ENCODE measurements at regions not wholly inside any gene's neighbourhood (a gene's known extent, or its start where the extent isn't known, plus 50 kb on each side); places are given as distances from the start of the nearest gene placed in this dataset.

GRCh38 chr6:126773112-126773805 lies 345.2 kb upstream of the RSPO3 start:
- Histone ChIP-seq H3K27me3 (ENCODE audit: control insufficient read depth, insufficient read depth, low read length) (no peaks in the 10 kb centered on the region), H3K4me1 (ENCODE audit: control insufficient read depth, extremely low read depth, insufficient read depth, low read length) (no peaks in the 10 kb centered on the region), H4K20me1 (ENCODE audit: control insufficient read depth, extremely low read depth, insufficient read depth, low read length) (no peaks in the 10 kb centered on the region), H2AFZ (ENCODE audit: low read length) (no peak overlapping the region), H3K9ac (ENCODE audit: insufficient read depth, low read length) (no peak overlapping the region), H3K79me2 (ENCODE audit: control insufficient read depth, insufficient read depth, low read length) (no peaks in the 10 kb centered on the region), H3K36me3 (ENCODE audit: control insufficient read depth, insufficient read depth, low read length) (no peaks in the 10 kb centered on the region), H3K9me3 (ENCODE audit: control insufficient read depth, insufficient read depth, low read depth, low read length) (no peaks in the 10 kb centered on the region), H3K4me3 (replicated peaks in 1 of 4; ENCODE audit: control extremely low read depth in 1 of 4, insufficient read depth in 1 of 4, low read depth in 3 of 4, low read length in 4 of 4) (no peak overlapping the region), H3K27ac (ENCODE audit: insufficient read depth, low read length) (no peak overlapping the region), H3K4me2 (ENCODE audit: extremely low read depth, insufficient read depth, low read length) (no peak overlapping the region)
- TF ChIP-seq EZH2 (IDR thresholded peaks at IDR 0.05; ENCODE audit: low read length, missing control alignments), result no peak
- TF ChIP-seq CTCF (conservative IDR thresholded peaks at IDR 0.05 in 1 of 2, IDR thresholded peaks at IDR 0.05 in 1 of 2; ENCODE audit: low read depth in 1 of 2, low read length in 2 of 2), result no peak
- DNase-seq (ENCODE audit: low read depth in 2 of 2), result peak; percentile 4 to 67

GRCh38 chr6:126779331-126779730 lies 339.1 kb upstream of the RSPO3 start:
- no peak overlapping the region for H3K4me2 ChIP-seq (ENCODE audit: extremely low read depth, insufficient read depth, low read length)
- no peaks in the 10 kb centered on the region for H3K79me2 ChIP-seq (ENCODE audit: control insufficient read depth, insufficient read depth, low read length)
- no peak for DNase-seq (ENCODE audit: low read depth in 2 of 2)
- no peaks in the 10 kb centered on the region for H3K36me3 ChIP-seq (ENCODE audit: control insufficient read depth, insufficient read depth, low read length)
- no peaks in the 10 kb centered on the region for H3K4me1 ChIP-seq (ENCODE audit: control insufficient read depth, extremely low read depth, insufficient read depth, low read length)
- TF ChIP-seq CTCF (conservative IDR thresholded peaks at IDR 0.05 in 1 of 2, IDR thresholded peaks at IDR 0.05 in 1 of 2; ENCODE audit: low read depth in 1 of 2, low read length in 2 of 2), result no peak
- no peak for TF ChIP-seq EZH2 (IDR thresholded peaks at IDR 0.05; ENCODE audit: low read length, missing control alignments)
- H3K27me3 ChIP-seq (ENCODE audit: control insufficient read depth, insufficient read depth, low read length), result no peaks in the 10 kb centered on the region
- H2AFZ ChIP-seq (ENCODE audit: low read length), result no peak overlapping the region
- no peaks in the 10 kb centered on the region for H3K9me3 ChIP-seq (ENCODE audit: control insufficient read depth, insufficient read depth, low read depth, low read length)
- H3K9ac ChIP-seq (ENCODE audit: insufficient read depth, low read length), result no peak overlapping the region
- H4K20me1 ChIP-seq (ENCODE audit: control insufficient read depth, extremely low read depth, insufficient read depth, low read length), result no peaks in the 10 kb centered on the region
- H3K27ac ChIP-seq (ENCODE audit: insufficient read depth, low read length), result no peak overlapping the region
- H3K4me3 ChIP-seq (replicated peaks in 1 of 4; ENCODE audit: control extremely low read depth in 1 of 4, insufficient read depth in 1 of 4, low read depth in 3 of 4, low read length in 4 of 4), result no peak overlapping the region

GRCh38 chr6:126781582-126781981 lies 336.9 kb upstream of the RSPO3 start:
- Histone ChIP-seq H3K79me2 (ENCODE audit: control insufficient read depth, insufficient read depth, low read length) (no peaks in the 10 kb centered on the region), H3K27me3 (ENCODE audit: control insufficient read depth, insufficient read depth, low read length) (no peaks in the 10 kb centered on the region), H3K4me1 (ENCODE audit: control insufficient read depth, extremely low read depth, insufficient read depth, low read length) (no peaks in the 10 kb centered on the region), H4K20me1 (ENCODE audit: control insufficient read depth, extremely low read depth, insufficient read depth, low read length) (no peaks in the 10 kb centered on the region), H3K4me3 (replicated peaks in 1 of 4; ENCODE audit: control extremely low read depth in 1 of 4, insufficient read depth in 1 of 4, low read depth in 3 of 4, low read length in 4 of 4) (no peak overlapping the region), H3K9me3 (ENCODE audit: control insufficient read depth, insufficient read depth, low read depth, low read length) (no peaks in the 10 kb centered on the region), H3K9ac (ENCODE audit: insufficient read depth, low read length) (no peak overlapping the region), H2AFZ (ENCODE audit: low read length) (no peak overlapping the region), H3K36me3 (ENCODE audit: control insufficient read depth, insufficient read depth, low read length) (no peaks in the 10 kb centered on the region), H3K4me2 (ENCODE audit: extremely low read depth, insufficient read depth, low read length) (no peak overlapping the region), H3K27ac (ENCODE audit: insufficient read depth, low read length) (no peak overlapping the region)
- TF ChIP-seq EZH2 (IDR thresholded peaks at IDR 0.05; ENCODE audit: low read length, missing control alignments), result no peak
- no peak for DNase-seq (ENCODE audit: low read depth in 2 of 2)
